GM13977 (cell line): ENCODE measurements at regions not wholly inside any gene's neighbourhood (a gene's known extent, or its start where the extent isn't known, plus 50 kb on each side); places are given as distances from the start of the nearest gene placed in this dataset.

ENCODE experiments used
- DNase-seq: peaks from one replicate; pipeline ENCODE4 v3.0.0; 2012; ENCODE audit warnings: low spot score
- in situ Hi-C: fragments of 300-500 bp; cut with MboI; formaldehyde crosslinking; loops from one replicate; pipeline ENCODE4 v1.12.0; 2022; ENCODE audit warnings: low sequenced_read_pairs, low pct_unique_long_range_greater_than_20kb, mixed read lengths, inconsistent platforms; ENCODE audit not compliant: unreplicated experiment
- TF ChIP-seq, protein P1 (sequence below): IDR thresholded peaks from 2 replicates; pipeline ENCODE4 v1.5.1; 2012; ENCODE audit warnings: mild to moderate bottlenecking, control low read depth; ENCODE audit not compliant: insufficient read depth; ENCODE audit errors: extremely low read depth, missing control alignments

DNA sequence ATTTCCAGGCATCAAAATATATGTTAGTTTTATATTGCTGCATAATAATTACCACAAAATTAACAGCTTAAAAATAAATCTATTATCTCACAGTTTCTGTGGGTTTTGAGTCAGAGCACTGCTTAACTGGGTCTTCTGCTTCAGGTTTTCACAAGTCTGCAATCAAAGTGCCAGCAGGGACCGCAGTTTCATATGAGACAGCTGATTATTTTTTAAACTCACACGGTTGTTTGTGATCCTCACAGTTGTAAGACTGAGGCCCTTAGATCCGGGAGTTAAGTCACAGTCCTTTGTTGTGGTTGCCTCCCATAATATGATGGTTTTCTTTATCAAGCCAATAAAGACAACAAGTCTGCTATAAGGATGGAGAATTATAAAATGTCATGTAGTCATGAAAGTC is 146.0 kb upstream of the ZWINT start:
- TF ChIP-seq, protein P1, sequence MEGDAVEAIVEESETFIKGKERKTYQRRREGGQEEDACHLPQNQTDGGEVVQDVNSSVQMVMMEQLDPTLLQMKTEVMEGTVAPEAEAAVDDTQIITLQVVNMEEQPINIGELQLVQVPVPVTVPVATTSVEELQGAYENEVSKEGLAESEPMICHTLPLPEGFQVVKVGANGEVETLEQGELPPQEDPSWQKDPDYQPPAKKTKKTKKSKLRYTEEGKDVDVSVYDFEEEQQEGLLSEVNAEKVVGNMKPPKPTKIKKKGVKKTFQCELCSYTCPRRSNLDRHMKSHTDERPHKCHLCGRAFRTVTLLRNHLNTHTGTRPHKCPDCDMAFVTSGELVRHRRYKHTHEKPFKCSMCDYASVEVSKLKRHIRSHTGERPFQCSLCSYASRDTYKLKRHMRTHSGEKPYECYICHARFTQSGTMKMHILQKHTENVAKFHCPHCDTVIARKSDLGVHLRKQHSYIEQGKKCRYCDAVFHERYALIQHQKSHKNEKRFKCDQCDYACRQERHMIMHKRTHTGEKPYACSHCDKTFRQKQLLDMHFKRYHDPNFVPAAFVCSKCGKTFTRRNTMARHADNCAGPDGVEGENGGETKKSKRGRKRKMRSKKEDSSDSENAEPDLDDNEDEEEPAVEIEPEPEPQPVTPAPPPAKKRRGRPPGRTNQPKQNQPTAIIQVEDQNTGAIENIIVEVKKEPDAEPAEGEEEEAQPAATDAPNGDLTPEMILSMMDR: no peak
- in situ Hi-C loops: no loop called here
- DNase-seq: no peak

DNA sequence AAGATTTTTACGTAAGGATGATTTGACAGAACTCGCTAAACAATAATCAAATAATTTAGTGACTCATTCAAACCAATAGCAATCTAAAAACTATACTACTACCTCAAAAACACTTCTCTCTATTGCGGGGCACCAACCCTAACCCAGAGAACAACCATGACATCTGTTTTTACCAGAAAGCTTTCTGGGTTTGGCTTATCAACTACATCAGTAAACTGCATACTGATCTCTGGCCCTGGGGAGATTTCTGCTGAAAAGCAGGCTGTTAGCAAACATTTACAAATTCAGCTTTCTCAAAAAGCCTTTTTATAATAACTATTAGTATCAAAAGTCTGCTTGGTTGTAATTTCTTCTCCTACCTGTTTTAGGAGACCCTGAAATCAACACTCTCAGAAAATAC is 144.5 kb upstream of the ZWINT start:
- in situ Hi-C loops: no loop called here
- TF ChIP-seq, protein P1: no peak
- no peak for DNase-seq

DNA sequence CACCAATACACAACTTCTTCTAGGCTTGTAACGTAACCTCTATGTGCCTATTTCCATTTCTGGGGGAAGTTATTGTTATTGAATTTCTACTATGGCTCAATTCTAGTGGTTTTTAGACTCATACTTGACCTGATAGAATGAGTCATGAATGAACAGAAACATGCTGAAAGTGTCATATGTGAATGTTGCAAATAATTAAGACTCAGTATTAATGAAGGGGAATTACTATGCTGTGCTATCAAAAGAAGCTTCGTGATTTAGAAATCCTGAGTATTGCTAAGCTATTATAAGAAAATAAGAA is 135.1 kb upstream of the ZWINT start:
- in situ Hi-C loops: no loop called here
- TF ChIP-seq, protein P1: no peak
- no peak for DNase-seq

- TF ChIP-seq, protein P1: no peak
- DNase-seq: no peak
- in situ Hi-C loops: no loop called here
Measured at GRCh38 chr10:56487746-56488145, 126.7 kb upstream of the ZWINT start.

DNA sequence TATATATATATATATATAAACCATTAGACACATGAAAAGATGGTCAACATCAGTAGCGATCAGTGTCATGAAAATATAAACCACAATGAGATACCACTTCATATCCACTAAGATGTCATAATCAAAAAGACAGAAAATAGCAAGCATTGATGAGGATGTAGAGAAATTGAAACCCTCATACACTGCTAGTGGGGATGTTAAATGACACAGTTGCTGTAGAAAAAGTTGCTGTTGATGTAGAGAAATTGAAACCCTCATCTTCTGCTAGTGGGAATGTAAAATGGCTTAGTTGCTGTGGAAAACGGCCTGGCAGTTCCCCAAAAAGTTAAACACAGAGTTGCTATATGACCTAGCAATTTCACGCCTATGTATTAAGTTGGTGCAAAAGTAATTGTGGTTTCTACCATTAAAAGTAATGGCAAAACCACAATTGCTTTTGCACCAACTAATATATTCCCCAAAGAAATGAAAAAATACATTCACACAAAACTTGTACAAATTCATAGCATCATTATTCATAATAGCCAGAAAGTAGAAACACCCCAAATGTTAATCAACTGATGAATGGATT is 120.5 kb upstream of the ZWINT start:
- in situ Hi-C loops: no loop called here
- TF ChIP-seq, protein P1: no peak
- DNase-seq: no peak

- no peak for DNase-seq
- TF ChIP-seq, protein P1: no peak
- in situ Hi-C loops: no loop called here
Measured at GRCh38 chr10:56472978-56473377, 111.9 kb upstream of the ZWINT start.

- TF ChIP-seq, protein P1: no peak
- no peak for DNase-seq
- in situ Hi-C loops: no loop called here
Measured at GRCh38 chr10:56470701-56471100, 109.6 kb upstream of the ZWINT start.
